Naive thymus-derived CD8-positive, alpha-beta T cell (primary cell): ENCODE measurements at regions not wholly inside any gene's neighbourhood (a gene's known extent, or its start where the extent isn't known, plus 50 kb on each side); places are given as distances from the start of the nearest gene placed in this dataset.
"Not testable (repeated sequence)": the region's sequence is repeated elsewhere in the genome, so short reads cannot be mapped to it uniquely, and the experiment has no call there.

Experiments
- ATAC-seq, 2 donors: fragments of 150-1000 bp; cut with Tn5 transposase in 1 of 2; sonication (Bioruptor Pico), chemical (Tn5 transposase) in 1 of 2; 1 replicate in 1 of 2; 2 replicates in 1 of 2; pipeline ENCODE4 v1.10.0; 2021; ENCODE audit warnings: mild to moderate bottlenecking in 2 of 2, moderate library complexity in 2 of 2
- POLR2A ChIA-PET: fragments of 350-600 bp; sonication (Branson Sonifier 250); formaldehyde crosslinking; loops from one replicate; lab custom pipeline; 2021; ENCODE audit warnings: antibody characterized with exemption; lab: Charles Lee
- DNase-seq, 10 donors: peaks; one replicate each; pipeline versions ENCODE4 v3.0.0 to v3.0.0-alpha.2; 2020 to 2022
- H3K27ac Mint-ChIP-seq, 10 donors: one replicate each; pipeline ENCODE4 v1.8.0; 2020 to 2022; ENCODE audit warnings: mild to moderate bottlenecking in 10 of 10, mixed read lengths in 10 of 10, moderate library complexity in 4 of 10, inconsistent platforms in 1 of 10
- H3K27me3 Mint-ChIP-seq, 5 donors: one replicate each; pipeline ENCODE4 v1.8.0; 2021 to 2022; ENCODE audit warnings: mixed read lengths in 5 of 5
- H3K36me3 Mint-ChIP-seq, 3 donors: one replicate each; pipeline ENCODE4 v1.8.0; 2020 to 2022; ENCODE audit warnings: mixed read lengths in 3 of 3, mild to moderate bottlenecking in 2 of 3, inconsistent platforms in 1 of 3
- H3K4me1 Mint-ChIP-seq, 4 donors: one replicate each; pipeline ENCODE4 v1.8.0; 2021 to 2022; ENCODE audit warnings: mixed read lengths in 4 of 4
- H3K4me3 Mint-ChIP-seq, 10 donors: one replicate each; pipeline ENCODE4 v1.8.0; 2020 to 2022; ENCODE audit warnings: mild to moderate bottlenecking in 10 of 10, mixed read lengths in 10 of 10, moderate library complexity in 6 of 10, inconsistent platforms in 1 of 10
- H3K9me3 Mint-ChIP-seq, 9 donors: one replicate each; pipeline ENCODE4 v1.8.0; 2020 to 2022; ENCODE audit warnings: mixed read lengths in 9 of 9, mild to moderate bottlenecking in 3 of 9, inconsistent platforms in 1 of 9, moderate library complexity in 1 of 9

DNA sequence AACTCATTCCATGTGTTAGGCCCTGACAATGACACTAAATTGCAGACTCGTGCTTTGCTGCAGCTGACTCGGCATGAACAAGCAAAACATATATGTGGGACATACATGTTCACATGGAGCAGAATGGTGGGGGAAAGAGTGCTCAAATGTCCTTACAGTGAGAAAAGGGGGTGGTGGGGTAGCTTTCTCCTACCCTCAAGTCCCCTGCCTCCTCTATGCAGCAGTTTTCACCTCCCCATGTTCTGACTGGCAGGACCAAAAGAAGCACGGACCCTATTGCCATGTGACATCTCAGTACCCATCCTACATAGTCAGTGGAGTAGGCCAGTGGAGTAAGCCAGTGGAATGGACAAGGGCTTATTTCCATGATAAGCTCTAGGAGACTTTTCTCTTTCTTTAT is 259.3 kb downstream of the TTC32 start:
- Mint-ChIP-seq H3K27me3 (peaks cover 0 to 20% (median 5%) of the 10 kb centered on the region in 5 donors), H3K4me1 (peaks cover 0 to 1% (median 0%) of the 10 kb centered on the region in 4 donors), H3K9me3 (peaks cover 0 to 10% (median 0%) of the 10 kb centered on the region in 9 donors), H3K27ac (no peak overlapping the region), H3K4me3 (no peak overlapping the region), H3K36me3 (peaks cover 0 to 6% (median 0%) of the 10 kb centered on the region in 3 donors)
- POLR2A ChIA-PET = no interaction called here
- ATAC-seq = no peak
- no peak for DNase-seq

DNA sequence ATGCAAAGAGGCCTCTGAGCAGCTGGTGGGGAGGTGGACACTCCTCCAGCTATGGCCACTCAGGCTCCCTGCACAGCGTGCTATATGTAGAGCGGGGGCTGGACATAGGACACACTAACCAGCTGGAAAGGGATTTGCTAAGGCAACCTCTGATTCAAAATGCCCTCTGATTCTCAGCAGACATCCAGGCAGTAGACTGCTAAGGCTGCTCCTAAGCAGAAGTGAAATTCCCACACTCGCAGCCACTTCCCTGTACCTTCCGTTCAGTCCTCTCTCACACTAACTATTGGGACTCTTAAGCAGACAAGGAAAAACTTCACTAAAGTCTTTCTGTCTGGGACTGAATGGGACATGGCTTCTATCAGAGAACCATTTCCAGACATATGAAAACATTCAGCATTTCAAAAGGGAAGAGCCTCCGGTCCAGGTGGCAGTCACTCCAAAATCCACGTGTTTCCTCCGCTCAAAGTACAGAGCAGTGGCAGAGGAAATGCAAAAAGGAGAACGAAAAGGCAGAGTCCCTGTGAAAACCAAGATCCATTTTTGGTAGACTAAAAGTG is 265.8 kb downstream of the TTC32 start:
- Mint-ChIP-seq H3K36me3 (no peaks in the 10 kb centered on the region), H3K27ac (no peak overlapping the region), H3K4me3 (no peak overlapping the region), H3K9me3 (peaks cover 0 to 2% (median 0%) of the 10 kb centered on the region in 9 donors), H3K27me3 (peaks cover 3 to 28% (median 18%) of the 10 kb centered on the region in 5 donors), H3K4me1 (peaks cover 0 to 1% (median 0%) of the 10 kb centered on the region in 4 donors)
- ATAC-seq (no peak), DNase-seq (no peak)
- POLR2A ChIA-PET = no interaction called here

DNA sequence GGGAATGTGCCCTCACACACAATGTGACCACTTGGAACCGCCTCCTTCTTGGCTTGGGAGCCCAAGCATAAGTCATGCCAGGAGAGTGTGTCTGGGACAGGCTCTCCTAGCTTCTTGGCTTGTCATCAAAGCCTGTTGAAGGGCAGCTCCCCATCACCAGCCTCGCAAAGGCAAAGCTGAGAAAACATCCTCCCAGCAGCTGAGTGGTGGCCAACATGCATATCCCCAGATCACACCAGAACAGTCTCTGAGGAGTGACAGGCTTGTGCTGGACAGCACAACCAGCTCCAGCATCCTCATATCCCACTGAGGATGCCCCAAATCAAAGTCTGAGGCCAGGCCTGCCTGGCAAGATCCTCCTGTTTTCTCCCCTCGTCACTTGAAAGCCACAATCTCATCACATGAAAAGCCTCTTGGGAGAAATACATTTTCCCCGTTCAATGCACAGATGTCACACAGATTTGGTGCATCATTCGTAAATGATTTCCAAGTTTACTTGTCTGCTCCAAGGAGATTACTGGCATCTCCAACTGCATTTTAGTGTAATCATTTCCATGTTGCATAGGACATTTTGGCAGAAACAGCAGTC is 269.3 kb downstream of the TTC32 start:
- no peaks in the 10 kb centered on the region for H3K4me1 Mint-ChIP-seq
- peaks cover 0 to 5% (median 0%) of the 10 kb centered on the region in 3 donors for H3K36me3 Mint-ChIP-seq
- POLR2A ChIA-PET = no interaction called here
- H3K9me3 Mint-ChIP-seq = peaks cover 0 to 12% (median 4%) of the 10 kb centered on the region in 9 donors
- no peak for DNase-seq
- no peak overlapping the region for H3K4me3 Mint-ChIP-seq
- ATAC-seq = no peak
- H3K27me3 Mint-ChIP-seq = peaks cover 2 to 28% (median 18%) of the 10 kb centered on the region in 5 donors
- no peak overlapping the region for H3K27ac Mint-ChIP-seq

DNA sequence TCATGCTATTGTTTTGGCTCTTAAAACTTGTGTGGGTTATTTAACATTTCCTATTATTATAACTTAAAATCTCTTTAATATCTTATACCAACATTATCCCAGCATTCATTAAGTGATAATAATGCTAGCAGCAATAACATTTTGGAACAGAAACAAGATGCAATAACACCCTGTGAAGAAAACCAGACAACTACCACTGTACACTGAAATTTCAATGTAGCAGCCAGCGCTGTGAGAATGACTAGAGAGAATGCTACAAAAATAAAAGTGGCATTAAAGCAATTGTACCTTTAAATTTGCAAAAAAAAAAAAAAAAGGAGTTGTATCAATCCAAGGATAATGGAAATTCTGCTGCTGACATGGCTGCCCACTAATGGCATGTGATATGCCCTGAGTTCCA is 269.9 kb downstream of the TTC32 start:
- Mint-ChIP-seq H3K27me3 (peaks cover 2 to 28% (median 18%) of the 10 kb centered on the region in 5 donors), H3K9me3 (peaks cover 3 to 18% (median 10%) of the 10 kb centered on the region in 9 donors), H3K27ac (no peak overlapping the region), H3K36me3 (peaks cover 0 to 11% (median 3%) of the 10 kb centered on the region in 3 donors), H3K4me3 (no peak overlapping the region), H3K4me1 (no peaks in the 10 kb centered on the region)
- POLR2A ChIA-PET = no interaction called here
- ATAC-seq (no peak), DNase-seq (no peak)

DNA sequence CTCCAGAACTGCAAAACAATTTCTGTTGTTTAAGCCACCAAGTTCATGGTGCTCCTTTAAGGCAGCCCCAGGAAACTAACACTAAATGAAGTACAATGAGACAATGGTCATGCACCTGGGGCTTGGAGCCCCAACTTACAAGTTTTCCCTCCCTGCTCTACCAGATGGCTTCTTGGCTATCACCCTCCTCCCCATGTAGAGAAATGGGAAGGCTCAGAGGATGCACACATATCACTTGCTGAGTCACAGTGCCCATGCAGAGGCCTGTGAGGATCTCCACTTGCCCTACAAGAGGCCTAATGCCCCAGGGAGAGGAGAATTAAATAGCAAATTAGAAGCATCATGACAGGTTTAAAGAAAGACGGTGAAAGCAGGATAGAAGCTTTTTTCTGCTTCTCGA is 270.9 kb downstream of the TTC32 start:
- Mint-ChIP-seq H3K36me3 (peaks cover 0 to 18% (median 4%) of the 10 kb centered on the region in 3 donors), H3K4me3 (no peak overlapping the region), H3K27ac (no peak overlapping the region), H3K27me3 (peaks cover 2 to 24% (median 17%) of the 10 kb centered on the region in 5 donors), H3K9me3 (peaks cover 3 to 28% (median 16%) of the 10 kb centered on the region in 9 donors), H3K4me1 (no peaks in the 10 kb centered on the region)
- DNase-seq (no peak), ATAC-seq (no peak)
- POLR2A ChIA-PET = no interaction called here

DNA sequence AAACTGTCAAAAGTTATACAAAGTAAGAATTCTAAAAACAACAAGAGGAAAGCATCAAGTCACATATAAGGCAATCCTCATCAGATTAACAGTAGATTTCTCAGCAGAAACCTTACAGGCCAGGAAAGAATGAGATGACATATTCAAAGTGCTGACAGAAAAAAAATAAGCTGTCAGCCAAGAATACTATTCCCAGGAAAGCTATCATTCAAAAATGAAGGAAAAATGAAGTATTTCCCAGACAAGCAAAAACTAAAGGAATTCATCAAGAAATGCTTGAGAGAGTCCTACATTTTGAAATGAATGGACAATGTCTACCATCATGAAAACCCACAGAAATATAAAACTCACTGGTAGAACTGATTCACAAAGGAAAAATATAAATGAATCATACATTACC is 268.9 kb upstream of the OSR1 start:
- no peak overlapping the region for H3K27ac Mint-ChIP-seq
- peaks cover 0 to 18% (median 4%) of the 10 kb centered on the region in 3 donors for H3K36me3 Mint-ChIP-seq
- ATAC-seq = no peak
- no peaks in the 10 kb centered on the region for H3K4me1 Mint-ChIP-seq
- peaks cover 0 to 6% (median 3%) of the 10 kb centered on the region in 5 donors for H3K27me3 Mint-ChIP-seq
- H3K4me3 Mint-ChIP-seq = no peak overlapping the region
- DNase-seq = no peak
- POLR2A ChIA-PET = no interaction called here
- peaks cover 3 to 29% (median 16%) of the 10 kb centered on the region in 9 donors for H3K9me3 Mint-ChIP-seq

DNA sequence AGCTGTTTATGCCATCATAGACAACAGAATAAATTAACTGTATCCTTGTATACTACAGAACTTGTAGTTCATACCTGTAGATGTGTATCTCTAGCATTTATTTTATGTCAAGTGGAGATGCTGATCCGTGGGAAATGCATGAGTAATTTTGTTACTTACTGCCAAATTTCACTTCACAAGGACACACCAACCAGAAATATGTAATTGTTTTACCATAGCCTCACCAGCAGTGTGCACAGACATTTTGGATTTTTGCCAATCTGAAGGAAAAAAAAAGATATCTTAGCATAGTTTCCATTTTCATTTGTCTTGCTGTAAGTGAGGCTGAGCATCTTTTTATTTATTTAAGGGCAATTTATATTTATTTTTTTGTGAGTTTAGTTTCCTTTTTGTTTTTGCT is 265.1 kb upstream of the OSR1 start:
- H3K27ac Mint-ChIP-seq = no peak overlapping the region
- no peaks in the 10 kb centered on the region for H3K4me1 Mint-ChIP-seq
- DNase-seq (no peak), ATAC-seq (no peak)
- peaks cover 2 to 18% (median 9%) of the 10 kb centered on the region in 5 donors for H3K27me3 Mint-ChIP-seq
- no peak overlapping the region for H3K4me3 Mint-ChIP-seq
- POLR2A ChIA-PET = no interaction called here
- peaks cover 7 to 60% (median 24%) of the 10 kb centered on the region in 9 donors for H3K9me3 Mint-ChIP-seq
- H3K36me3 Mint-ChIP-seq = peaks cover 0 to 17% (median 4%) of the 10 kb centered on the region in 3 donors

DNA sequence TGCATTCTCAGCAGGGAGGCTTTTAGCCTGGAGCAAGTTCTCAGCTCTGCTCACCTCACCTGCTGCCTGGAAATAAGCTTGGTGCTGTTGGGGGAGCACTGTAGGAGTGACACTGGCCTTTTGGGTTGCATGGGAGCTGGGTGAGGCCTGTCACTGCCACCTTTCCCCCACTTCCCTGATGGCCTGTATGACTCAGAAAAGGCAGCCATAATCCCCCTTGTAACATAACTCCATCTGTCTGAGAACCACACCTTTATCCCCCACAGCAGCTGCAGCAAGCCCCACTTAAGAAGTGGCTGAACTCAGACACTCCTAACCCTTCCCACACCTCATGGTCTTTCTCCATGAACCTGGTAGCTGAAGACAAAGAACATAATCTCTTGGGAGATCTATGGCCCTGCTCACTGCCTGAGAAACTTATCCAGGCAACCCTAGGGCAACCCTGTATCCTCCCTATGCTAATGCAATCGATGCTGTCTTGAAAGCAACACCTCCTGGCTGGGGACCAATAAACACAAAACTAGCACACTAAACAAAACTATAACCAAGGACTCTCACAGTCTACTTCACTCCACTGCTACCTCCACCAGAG is 258.9 kb upstream of the OSR1 start:
- DNase-seq = no peak
- Mint-ChIP-seq H3K4me1 (no peaks in the 10 kb centered on the region), H3K27me3 (peaks cover 6 to 39% (median 16%) of the 10 kb centered on the region in 5 donors), H3K4me3 (no peak overlapping the region), H3K27ac (no peak overlapping the region), H3K36me3 (peaks cover 0 to 42% (median 0%) of the 10 kb centered on the region in 3 donors), H3K9me3 (peaks cover 13 to 79% (median 47%) of the 10 kb centered on the region in 9 donors)
- POLR2A ChIA-PET = no interaction called here
- no peak for ATAC-seq

DNA sequence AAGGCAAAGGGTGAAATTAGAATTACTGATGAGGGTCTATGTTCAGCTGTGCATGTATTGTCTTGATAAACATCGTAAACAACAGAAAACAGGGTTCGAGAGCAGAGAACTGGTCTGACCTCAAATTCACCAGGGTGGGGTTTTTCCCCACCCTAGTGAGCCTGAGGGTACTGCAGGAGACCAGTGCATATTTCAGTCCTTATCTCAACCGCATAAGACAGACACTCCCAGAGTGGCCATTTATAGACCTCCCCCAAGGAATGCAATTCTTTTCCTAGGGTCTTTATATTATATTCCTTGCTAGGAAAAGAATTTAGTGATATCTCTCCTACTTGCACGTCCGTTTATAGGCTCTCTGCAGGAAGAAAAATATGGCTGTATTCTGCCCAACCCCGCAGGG is 257.0 kb upstream of the OSR1 start:
- H3K4me3 Mint-ChIP-seq, ATAC-seq, POLR2A ChIA-PET, DNase-seq, H3K4me1 Mint-ChIP-seq, H3K27ac Mint-ChIP-seq: not testable (repeated sequence)
- H3K9me3 Mint-ChIP-seq = peaks cover 13 to 70% (median 46%) of the 10 kb centered on the region in 9 donors
- peaks cover 0 to 42% (median 0%) of the 10 kb centered on the region in 3 donors for H3K36me3 Mint-ChIP-seq
- H3K27me3 Mint-ChIP-seq = peaks cover 6 to 37% (median 16%) of the 10 kb centered on the region in 5 donors

DNA sequence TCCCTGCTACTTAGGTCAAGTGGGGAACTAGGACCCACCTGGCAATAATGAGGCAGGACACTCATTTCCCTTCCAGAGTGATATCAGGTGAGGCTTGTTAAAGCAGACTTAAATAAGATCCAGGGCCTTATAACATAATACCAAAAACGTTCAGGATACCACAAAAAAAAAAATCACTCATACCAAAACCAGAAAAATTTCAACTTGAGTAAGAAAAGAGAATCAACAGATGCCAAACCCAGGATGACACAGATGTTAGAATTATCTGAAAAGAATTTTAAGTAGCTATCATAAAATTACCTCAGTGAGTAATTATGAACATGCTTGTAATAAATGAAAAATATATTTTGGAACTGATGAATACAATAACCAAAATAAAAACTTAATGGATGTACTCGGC is 255.6 kb upstream of the OSR1 start:
- ATAC-seq = no peak
- peaks cover 10 to 62% (median 41%) of the 10 kb centered on the region in 9 donors for H3K9me3 Mint-ChIP-seq
- POLR2A ChIA-PET = no interaction called here

DNA sequence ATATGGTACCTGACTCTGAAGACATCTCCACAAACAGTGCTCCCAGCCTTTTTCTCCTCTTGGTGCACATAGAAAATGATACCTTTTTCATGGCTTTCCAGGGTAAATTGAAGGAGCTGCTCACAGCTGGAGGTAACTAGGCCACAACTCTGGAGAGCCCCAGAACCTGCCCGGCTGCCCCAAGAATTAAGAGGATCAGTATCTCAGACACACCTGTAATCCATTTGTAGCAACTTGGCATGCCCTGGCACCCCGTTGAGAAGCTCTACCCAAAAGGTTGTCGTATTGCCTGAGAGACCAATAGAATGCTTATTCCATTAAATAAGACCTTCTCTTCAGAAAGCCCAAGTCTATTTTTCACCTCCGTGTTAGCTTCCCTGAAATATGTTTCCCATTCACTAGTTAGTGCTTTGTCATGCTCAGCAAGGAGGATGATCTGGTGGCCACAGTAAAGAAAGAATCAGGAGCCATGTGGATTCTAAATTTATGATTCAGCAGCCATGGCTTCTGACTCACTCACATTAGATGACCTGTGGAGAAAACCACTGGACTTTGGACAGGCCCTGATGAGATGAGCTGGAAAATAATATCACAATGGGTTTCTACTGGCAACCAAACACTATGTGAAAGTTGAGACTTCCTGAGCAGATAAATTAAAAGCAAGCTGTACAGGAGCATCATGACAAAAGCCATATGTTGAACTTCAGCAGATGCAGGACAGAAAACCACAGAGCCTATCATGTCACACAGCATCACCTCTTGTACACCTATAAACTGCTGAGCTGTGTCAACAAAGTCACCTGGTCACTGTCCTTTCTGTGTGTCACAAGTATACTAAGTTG is 253.3 kb upstream of the OSR1 start:
- Mint-ChIP-seq H3K4me3 (no peak overlapping the region), H3K27me3 (peaks cover 3 to 41% (median 8%) of the 10 kb centered on the region in 5 donors), H3K27ac (no peak overlapping the region), H3K36me3 (peaks cover 0 to 29% (median 0%) of the 10 kb centered on the region in 3 donors), H3K9me3 (peaks cover 6 to 39% (median 28%) of the 10 kb centered on the region in 9 donors), H3K4me1 (no peaks in the 10 kb centered on the region)
- DNase-seq (no peak), ATAC-seq (no peak)
- POLR2A ChIA-PET = no interaction called here

More for the DNA sequence above, 255.6 kb upstream of the OSR1 start:
- Mint-ChIP-seq H3K36me3 (peaks cover 0 to 42% (median 0%) of the 10 kb centered on the region in 3 donors), H3K4me3 (no peak overlapping the region), H3K4me1 (no peaks in the 10 kb centered on the region), H3K27me3 (peaks cover 5 to 41% (median 12%) of the 10 kb centered on the region in 5 donors), H3K27ac (no peak overlapping the region)
- no peak for DNase-seq

DNA sequence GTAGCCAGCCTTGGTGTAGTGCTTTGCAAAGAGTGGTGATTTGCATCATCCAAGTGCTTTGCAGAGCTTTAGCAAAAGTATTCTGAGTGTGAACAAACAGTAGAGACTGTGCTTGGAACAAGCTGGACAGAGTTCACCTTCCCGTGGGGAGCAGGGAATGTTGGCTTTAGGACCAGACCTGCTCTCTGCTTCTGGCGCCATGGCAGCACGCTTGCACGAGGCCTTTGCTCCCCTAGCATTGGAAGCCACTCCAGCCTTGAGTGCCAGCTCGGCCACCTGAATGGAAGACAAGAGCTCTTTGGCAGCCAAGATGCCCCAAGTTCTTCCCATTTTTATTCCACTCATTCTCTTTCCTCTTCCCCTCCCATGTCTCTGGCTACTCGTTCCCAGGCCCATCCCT is 250.8 kb upstream of the OSR1 start:
- no peak overlapping the region for H3K4me3 Mint-ChIP-seq
- H3K27ac Mint-ChIP-seq = no peak overlapping the region
- H3K9me3 Mint-ChIP-seq = peaks cover 2 to 21% (median 6%) of the 10 kb centered on the region in 9 donors
- POLR2A ChIA-PET = no interaction called here
- H3K4me1 Mint-ChIP-seq = no peaks in the 10 kb centered on the region
- peaks cover 0 to 6% (median 0%) of the 10 kb centered on the region in 3 donors for H3K36me3 Mint-ChIP-seq
- H3K27me3 Mint-ChIP-seq = peaks cover 7 to 32% (median 12%) of the 10 kb centered on the region in 5 donors
- DNase-seq (no peak), ATAC-seq (no peak)
